GM23338 (cell line): ENCODE measurements at regions not wholly inside any gene's neighbourhood (a gene's known extent, or its start where the extent isn't known, plus 50 kb on each side); places are given as distances from the start of the nearest gene placed in this dataset.

Experiments used
- ATAC-seq: fragments of 200-7000 bp; cut with Tn5 transposase; 3 replicates; pipeline ENCODE4 v1.9.1; 2020
- DNase-seq: peaks from one replicate; pipeline ENCODE4 v3.0.0-alpha.2; 2015; ENCODE audit warnings: low spot score
- H2AFZ ChIP-seq: fragments of 200-600 bp; sonication (generic); 2 replicates; pipeline ENCODE4 v1.8.0; 2016; ENCODE audit warnings: antibody characterized with exemption, mild to moderate bottlenecking, moderate library complexity
- H3F3A ChIP-seq: fragments of 200-600 bp; sonication (generic); replicated peaks from 2 replicates; pipeline ENCODE4 v1.8.0; 2017; ENCODE audit warnings: antibody characterized with exemption, mixed run types, low read depth
- H3K27ac ChIP-seq: fragments of 200-600 bp; sonication (generic); 2 replicates; pipeline ENCODE4 v1.6.1; 2016; ENCODE audit warnings: low read depth
- H3K27me3 ChIP-seq: fragments of 200-600 bp; sonication (generic); 2 replicates; pipeline ENCODE4 v1.8.0; 2016; ENCODE audit warnings: mild to moderate bottlenecking, mixed run types, moderate library complexity; ENCODE audit not compliant: insufficient read depth
- H3K36me3 ChIP-seq: fragments of 200-600 bp; sonication (generic); 2 replicates; pipeline ENCODE4 v1.8.0; 2016; ENCODE audit warnings: mild to moderate bottlenecking; ENCODE audit not compliant: insufficient read depth
- H3K4me1 ChIP-seq: fragments of 200-600 bp; sonication (generic); 2 replicates; pipeline ENCODE4 v1.8.0; 2016; ENCODE audit warnings: mild to moderate bottlenecking, moderate library complexity; ENCODE audit not compliant: insufficient read depth
- H3K4me2 ChIP-seq: fragments of 200-600 bp; sonication (generic); 2 replicates; pipeline ENCODE4 v1.7.1; 2017; ENCODE audit warnings: mixed run types
- H3K4me3 ChIP-seq: fragments of 200-600 bp; sonication (generic); 2 replicates; pipeline ENCODE4 v1.6.1; 2016; ENCODE audit warnings: mixed run types
- H3K79me2 ChIP-seq: fragments of 200-600 bp; sonication (generic); replicated peaks from 2 replicates; pipeline ENCODE4 v1.8.0; 2017; ENCODE audit warnings: mild to moderate bottlenecking; ENCODE audit not compliant: insufficient read depth
- H3K9me2 ChIP-seq: fragments of 200-600 bp; sonication (generic); 2 replicates; pipeline ENCODE4 v1.8.0; 2017; ENCODE audit not compliant: insufficient read depth
- H4K20me1 ChIP-seq: fragments of 200-600 bp; sonication (generic); replicated peaks from 2 replicates; pipeline ENCODE4 v1.8.0; 2017; ENCODE audit warnings: mild to moderate bottlenecking; ENCODE audit not compliant: insufficient read depth
- H3K27ac Mint-ChIP-seq: 2 replicates; pipeline ENCODE4 v1.8.0; 2020; ENCODE audit warnings: inconsistent platforms, mild to moderate bottlenecking, moderate library complexity, mixed read lengths
- H3K27me3 Mint-ChIP-seq: 3 replicates; pipeline ENCODE4 v1.8.0; 2022; ENCODE audit warnings: low read depth, mild to moderate bottlenecking, moderate library complexity, mixed read lengths, inconsistent platforms; ENCODE audit not compliant: insufficient read depth, poor library complexity
- H3K36me3 Mint-ChIP-seq: 3 replicates; pipeline ENCODE4 v1.8.0; 2021; ENCODE audit warnings: low read depth, mild to moderate bottlenecking, inconsistent platforms, moderate library complexity, mixed read lengths
- H3K4me1 Mint-ChIP-seq: 3 replicates; pipeline ENCODE4 v1.8.0; 2020; ENCODE audit warnings: mild to moderate bottlenecking, inconsistent platforms, mixed read lengths
- H3K4me3 Mint-ChIP-seq: 3 replicates; pipeline ENCODE4 v1.8.0; 2021; ENCODE audit warnings: moderate library complexity, mild to moderate bottlenecking, inconsistent platforms, mixed read lengths
- H3K9me3 Mint-ChIP-seq: 3 replicates; pipeline ENCODE4 v1.8.0; 2020; ENCODE audit warnings: moderate library complexity, mild to moderate bottlenecking, inconsistent platforms, mixed read lengths
- CREB1 ChIP-seq: fragments of 250-450 bp; sonication (Bioruptor Pico); IDR thresholded peaks from 2 replicates; pipeline ENCODE4 v1.5.0; 2020; ENCODE audit warnings: low read depth, mild to moderate bottlenecking, moderate library complexity
- CTCF ChIP-seq, 2 experiments: fragments of 200-600 bp in 1 of 2; sonication (generic) in 1 of 2; conservative IDR thresholded peaks; 2 replicates each; pipeline versions ENCODE4 v1.5.1 to v1.6.1; 2016 to 2017; ENCODE audit warnings: antibody characterized with exemption in 2 of 2, low read depth in 2 of 2, mild to moderate bottlenecking in 2 of 2, moderate library complexity in 1 of 2
- ETS1 ChIP-seq: IDR thresholded peaks from 2 replicates; pipeline ENCODE4 v1.6.1; 2016; ENCODE audit warnings: antibody characterized with exemption
- EZH2 ChIP-seq: fragments of 200-600 bp; sonication (generic); IDR thresholded peaks from one replicate; pipeline ENCODE4 v1.8.0; 2017; ENCODE audit warnings: antibody characterized with exemption, mild to moderate bottlenecking, low read depth; ENCODE audit not compliant: unreplicated experiment
- JUNB ChIP-seq: IDR thresholded peaks from one replicate; pipeline ENCODE4 v1.6.1; 2016; ENCODE audit warnings: antibody characterized with exemption; ENCODE audit not compliant: unreplicated experiment
- NANOG ChIP-seq: IDR thresholded peaks from 2 replicates; pipeline ENCODE4 v1.6.1; 2016; ENCODE audit warnings: antibody characterized with exemption, borderline replicate concordance
- REST ChIP-seq: IDR thresholded peaks from one replicate; pipeline ENCODE4 v1.6.1; 2018; ENCODE audit warnings: antibody characterized with exemption; ENCODE audit not compliant: unreplicated experiment
- STAT1 ChIP-seq: IDR thresholded peaks from one replicate; pipeline ENCODE4 v1.6.1; 2016; ENCODE audit warnings: antibody characterized with exemption; ENCODE audit not compliant: unreplicated experiment
- ZNF331 ChIP-seq: fragments of 250-450 bp; sonication (Bioruptor Pico); IDR thresholded peaks from 2 replicates; pipeline ENCODE4 v1.5.0; 2020; ENCODE audit warnings: low read depth, mild to moderate bottlenecking, moderate library complexity
- ZNF462 ChIP-seq: fragments of 250-450 bp; sonication (Bioruptor Pico); IDR thresholded peaks from 2 replicates; pipeline ENCODE4 v1.5.0; 2020; ENCODE audit warnings: mild to moderate bottlenecking, moderate library complexity

GRCh38 chr21:14620152-14620551 lies 74.0 kb upstream of the SAMSN1 start (continued):
- TF ChIP-seq ZNF462 = no peak
- TF ChIP-seq ETS1 = no peak
- no peak for TF ChIP-seq JUNB
- no peak for TF ChIP-seq NANOG

GRCh38 chr21:14617871-14618270 lies 71.8 kb upstream of the SAMSN1 start:
- no peaks in the 10 kb centered on the region for H3F3A ChIP-seq
- H3K4me1 Mint-ChIP-seq = peaks cover 66% of the 10 kb centered on the region
- peak overlapping the region; percentile 96 for H3K27ac ChIP-seq
- no peaks in the 10 kb centered on the region for H3K9me2 ChIP-seq
- H3K4me3 Mint-ChIP-seq = no peak overlapping the region; the same call in 2 of the 3 replicates
- 0 out of 2 replicates have a peak overlapping the region, but pooled peaks have one; percentile 34 for H3K4me2 ChIP-seq
- H3K4me1 ChIP-seq = peaks cover 53% of the 10 kb centered on the region
- H4K20me1 ChIP-seq = no peaks in the 10 kb centered on the region
- H3K36me3 Mint-ChIP-seq = peaks cover 34% of the 10 kb centered on the region
- H3K36me3 ChIP-seq = peaks cover 8% of the 10 kb centered on the region
- ATAC-seq (no peak), DNase-seq (no peak)
- no peaks in the 10 kb centered on the region for H3K27me3 ChIP-seq
- no peak overlapping the region for H3K4me3 ChIP-seq
- H3K79me2 ChIP-seq = no peaks in the 10 kb centered on the region
- H3K9me3 Mint-ChIP-seq = peaks cover 32% of the 10 kb centered on the region
- peak overlapping the region; percentile 97 for H3K27ac Mint-ChIP-seq
- H2AFZ ChIP-seq = no peak overlapping the region
- H3K27me3 Mint-ChIP-seq = peaks cover 8% of the 10 kb centered on the region
- no peak for TF ChIP-seq CTCF (conservative IDR thresholded peaks at IDR 0.05; ENCODE audit: low read depth in 2 of 2)
- no peak for TF ChIP-seq STAT1
- no peak for TF ChIP-seq ZNF331 (CRISPR knock-in tag)
- no peak for TF ChIP-seq EZH2
- TF ChIP-seq REST = no peak
- no peak for TF ChIP-seq NANOG
- no peak for TF ChIP-seq JUNB
- TF ChIP-seq CREB1 = no peak
- TF ChIP-seq ETS1 = no peak
